NCI-H2196 (cell line): ENCODE measurements at regions not wholly inside any gene's neighbourhood (a gene's known extent, or its start where the extent isn't known, plus 50 kb on each side); places are given as distances from the start of the nearest gene placed in this dataset.

ENCODE experiments used
- DNase-seq: peaks from one replicate; lab custom pipeline; 2025; ENCODE audit not compliant: unreplicated experiment; lab: John Stamatoyannopoulos, UW

- no peak for DNase-seq
These were observed 148.6 kb downstream of the BMP4 start for GRCh38 chr14:53808042-53808441.

DNA sequence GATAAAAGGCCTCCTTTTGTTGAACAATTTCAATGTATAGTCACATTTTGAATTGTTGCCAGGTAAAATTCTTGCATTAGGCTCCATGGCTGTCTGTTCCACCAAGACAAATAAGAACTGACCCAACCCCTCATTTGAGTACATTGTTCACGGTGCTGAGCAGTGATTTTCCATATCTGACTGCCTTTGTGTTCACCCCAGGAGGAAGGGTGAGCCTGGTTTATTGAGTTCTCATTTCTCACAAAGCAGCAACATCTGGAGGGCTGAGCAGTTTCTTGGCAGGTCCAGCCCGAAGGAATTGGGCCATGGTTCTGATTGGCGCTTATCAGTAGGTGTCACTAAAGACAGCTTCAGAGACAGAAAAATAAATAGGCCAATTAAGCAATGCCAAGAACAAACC is 149.1 kb downstream of the BMP4 start:
- DNase-seq: no peak

GRCh38 chr14:53807108-53807507 is 149.5 kb downstream of the BMP4 start:
- DNase-seq: no peak

DNA sequence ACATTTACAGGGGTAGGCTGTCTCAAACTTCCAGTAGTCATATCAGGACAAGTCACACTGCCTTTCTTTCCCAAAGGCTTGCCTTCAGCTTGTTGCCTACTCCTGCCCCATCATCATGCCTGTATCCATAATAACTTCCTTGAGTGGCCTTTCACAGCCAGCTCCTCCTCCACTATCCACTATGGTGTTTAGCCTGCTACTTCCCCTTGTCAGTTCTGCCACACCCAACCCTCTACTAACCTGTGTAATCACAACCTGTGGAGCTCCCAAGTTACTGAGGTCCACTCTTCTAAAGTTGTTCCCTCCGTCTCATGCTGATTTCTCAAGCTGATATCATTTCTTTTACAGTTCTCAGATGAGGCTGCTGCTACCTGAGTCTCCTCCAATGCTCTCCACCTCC is 159.9 kb downstream of the BMP4 start:
- DNase-seq: no peak

- DNase-seq: peak; percentile 26
These were observed 162.7 kb downstream of the BMP4 start for GRCh38 chr14:53793790-53794505.

- no peak for DNase-seq
These were observed 163.7 kb downstream of the BMP4 start for GRCh38 chr14:53792909-53793308.

DNA sequence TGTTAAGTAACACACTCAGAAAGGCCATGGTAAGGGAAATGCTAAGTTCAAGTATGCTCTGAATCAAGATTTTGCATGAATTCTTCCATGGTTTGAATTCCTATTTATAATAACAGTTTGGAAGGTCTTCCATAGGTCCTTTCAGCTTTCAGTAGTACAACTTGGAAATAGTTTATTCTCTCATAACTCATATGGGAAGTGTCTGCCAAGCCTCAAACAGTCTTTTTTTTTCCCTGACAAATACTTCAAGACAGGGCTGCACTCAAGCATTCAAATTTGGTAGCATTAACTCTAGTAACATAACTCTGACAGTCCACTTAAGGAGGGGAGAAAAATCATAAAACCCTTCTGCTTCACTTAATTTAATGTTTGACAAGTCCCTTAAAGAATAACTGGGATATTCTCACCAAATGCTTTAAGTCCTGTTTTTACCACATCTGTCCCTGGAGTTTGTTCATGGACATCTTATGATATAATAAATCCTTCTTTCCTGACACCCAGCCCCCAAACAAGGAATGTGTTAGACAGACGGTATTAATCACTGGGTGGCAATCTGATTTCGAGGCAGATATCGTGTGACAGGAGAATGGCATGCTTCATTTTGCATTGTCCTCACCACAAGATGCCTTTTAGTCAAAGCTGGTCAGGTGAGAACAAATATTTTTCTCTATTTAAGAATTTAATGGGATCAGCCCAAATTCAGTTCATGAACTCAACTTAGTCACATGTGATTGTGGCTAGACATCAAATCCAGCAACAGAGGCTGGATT is 165.7 kb downstream of the BMP4 start:
- DNase-seq: no peak

DNA sequence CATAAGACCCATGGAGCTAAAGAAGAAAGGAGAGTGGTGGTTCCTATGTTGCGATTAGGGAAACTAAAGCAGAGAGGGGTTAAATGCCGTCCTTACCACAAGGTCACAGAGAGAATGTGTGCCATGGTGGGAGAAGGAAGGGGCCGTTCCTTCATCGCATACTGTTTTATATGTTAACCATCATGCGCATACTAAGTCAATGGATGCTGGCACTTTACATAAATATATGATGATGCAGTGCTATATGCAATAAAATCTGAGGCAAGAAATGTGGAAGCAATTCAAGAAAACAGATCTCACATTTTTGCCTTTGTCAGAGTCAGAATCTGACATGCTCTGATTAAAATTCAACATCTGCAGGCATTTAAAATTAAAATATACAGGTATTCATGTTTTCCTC is 168.1 kb downstream of the BMP4 start:
- DNase-seq: no peak

DNA sequence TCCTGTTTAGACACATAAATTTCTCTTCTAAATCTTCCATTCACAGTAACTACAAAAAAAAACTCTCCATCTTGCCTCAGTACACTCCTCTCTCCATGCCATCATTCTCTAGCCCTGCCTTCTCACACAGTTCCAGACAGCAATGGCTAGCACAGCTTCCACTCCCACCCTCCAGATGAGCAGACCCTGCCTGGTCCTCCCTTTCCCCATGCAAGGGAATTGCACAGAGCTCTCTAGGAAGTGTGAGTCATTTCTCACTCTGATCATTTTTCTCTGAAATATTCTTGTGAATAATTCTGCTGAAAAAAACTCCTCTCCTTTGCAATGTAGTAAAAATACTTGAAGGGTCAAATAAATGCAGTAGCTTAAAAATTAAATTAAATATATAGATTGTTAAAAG is 170.6 kb downstream of the BMP4 start:
- no peak for DNase-seq

DNA sequence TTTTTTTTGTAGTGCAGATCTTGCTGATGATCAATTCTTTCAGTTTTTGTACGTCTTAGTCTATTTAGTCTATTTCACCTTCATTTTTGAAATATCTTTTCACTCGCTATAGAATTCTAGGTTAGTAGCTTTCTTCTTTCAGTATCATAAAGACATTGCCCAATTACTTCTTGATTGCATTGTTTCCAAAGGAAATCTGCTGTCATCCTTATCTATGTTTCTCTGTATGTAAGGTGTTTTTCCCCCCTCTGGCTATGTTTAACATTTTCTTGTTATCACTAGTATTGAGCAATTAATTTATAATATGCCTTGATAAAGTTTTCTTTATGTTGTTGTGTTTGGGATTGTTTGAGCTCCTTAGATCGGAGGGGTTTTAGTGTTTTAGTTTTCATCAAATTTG is 171.9 kb downstream of the BMP4 start:
- no peak for DNase-seq

DNA sequence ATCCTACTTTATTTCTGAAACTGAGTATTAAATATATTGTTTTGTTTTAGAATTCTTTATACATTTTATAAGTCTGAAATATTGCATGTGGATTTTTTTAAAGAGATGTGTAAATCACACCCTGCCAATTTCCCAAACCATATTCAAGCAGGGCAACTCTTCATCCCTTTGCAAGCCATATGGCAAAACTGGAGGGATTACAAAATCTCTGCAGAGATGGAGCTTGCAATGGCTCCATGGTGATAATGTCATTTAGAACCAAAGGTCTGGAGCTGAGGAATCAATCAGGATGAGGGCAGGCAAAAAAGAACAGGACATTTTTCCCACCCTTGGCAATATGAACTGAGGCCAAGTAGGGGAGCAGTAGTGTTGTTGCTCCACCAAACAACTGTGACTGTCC is 173.4 kb downstream of the BMP4 start:
- DNase-seq: no peak

DNA sequence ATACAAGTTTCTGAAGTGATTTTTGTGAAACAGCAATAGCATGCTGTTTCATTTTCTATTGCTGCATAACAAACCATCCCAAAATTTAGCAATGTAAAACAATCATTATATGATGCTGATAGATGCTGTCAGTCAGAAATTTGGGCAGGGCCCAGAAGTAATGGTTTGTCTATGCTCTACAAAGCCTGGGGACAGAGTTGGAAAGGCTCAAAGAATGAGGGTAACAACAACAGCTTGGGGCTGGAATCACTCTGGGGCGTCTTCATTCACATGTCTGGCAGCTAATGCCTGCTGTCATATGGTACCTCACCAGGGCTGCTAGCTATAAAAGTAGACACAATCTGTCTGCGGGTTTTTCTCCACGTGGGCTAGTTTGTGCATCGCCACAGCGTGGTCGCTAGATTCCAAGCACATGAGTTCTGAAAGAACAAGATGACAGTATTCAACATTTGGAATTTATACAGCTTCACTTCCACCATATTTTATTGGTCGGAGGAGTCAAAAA is 176.5 kb downstream of the BMP4 start:
- no peak for DNase-seq

- no peak for DNase-seq
These were observed 177.3 kb downstream of the BMP4 start for GRCh38 chr14:53779301-53779700.

DNA sequence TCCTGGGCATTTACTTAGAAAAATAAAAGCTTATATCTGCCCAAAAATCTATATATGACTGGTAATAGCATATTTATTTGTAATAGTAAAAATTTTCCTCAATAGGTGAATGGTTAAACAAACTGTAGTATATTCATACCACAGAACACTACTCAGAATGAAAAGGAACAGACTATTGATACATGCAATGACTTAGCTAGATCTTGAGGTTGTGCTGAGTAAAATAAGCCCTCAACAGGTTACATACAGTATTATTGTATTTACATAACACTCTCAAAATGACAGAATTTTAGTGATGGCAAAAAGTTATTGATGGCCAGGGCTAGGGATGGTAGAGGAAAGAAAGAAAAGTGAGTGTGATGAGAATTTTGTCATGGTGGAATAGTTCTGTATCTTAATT is 178.4 kb downstream of the BMP4 start:
- DNase-seq: no peak

- no peak for DNase-seq
These were observed 183.7 kb downstream of the BMP4 start for GRCh38 chr14:53772936-53773335.

- DNase-seq: no peak
These were observed 189.1 kb downstream of the BMP4 start for GRCh38 chr14:53767566-53767965.

- DNase-seq: no peak
These were observed 190.0 kb downstream of the BMP4 start for GRCh38 chr14:53766601-53767000.

GRCh38 chr14:53766106-53766505 is 190.5 kb downstream of the BMP4 start:
- no peak for DNase-seq

GRCh38 chr14:53764846-53765245 is 191.8 kb downstream of the BMP4 start:
- DNase-seq: no peak

GRCh38 chr14:53758141-53758540 is 198.5 kb downstream of the BMP4 start:
- no peak for DNase-seq

GRCh38 chr14:53757732-53758131 is 198.9 kb downstream of the BMP4 start:
- no peak for DNase-seq

GRCh38 chr14:53751650-53752049 is 205.0 kb downstream of the BMP4 start:
- no peak for DNase-seq
